SW480 (cell line): ENCODE measurements at regions not wholly inside any gene's neighbourhood (a gene's known extent, or its start where the extent isn't known, plus 50 kb on each side); places are given as distances from the start of the nearest gene placed in this dataset.

Source experiments
- DNase-seq: peaks from one replicate; pipeline ENCODE4 v3.0.0-alpha.2; 2016; ENCODE audit warnings: low spot score

- no peak for DNase-seq
Measured at GRCh38 chr10:91690996-91691676, 58.3 kb upstream of the PPP1R3C start.

- DNase-seq: no peak
Measured at GRCh38 chr10:91690412-91690811, 57.5 kb upstream of the PPP1R3C start.

GRCh38 chr10:91689731-91690168 is 56.9 kb upstream of the PPP1R3C start:
- DNase-seq: peak; percentile 30

- no peak for DNase-seq
Measured at GRCh38 chr10:91684841-91685240, 52.0 kb upstream of the PPP1R3C start.

- DNase-seq: no peak
Measured at GRCh38 chr10:91683975-91684374, 51.1 kb upstream of the PPP1R3C start.

- DNase-seq: no peak
Measured at GRCh38 chr10:91682912-91683311, 50.0 kb upstream of the PPP1R3C start.
